Fibroblast of the aortic adventitia (primary cell): ENCODE measurements at regions not wholly inside any gene's neighbourhood (a gene's known extent, or its start where the extent isn't known, plus 50 kb on each side); places are given as distances from the start of the nearest gene placed in this dataset.

Source experiments
- DNase-seq: peaks from one replicate; pipeline ENCODE4 v3.0.0-alpha.2; 2010; ENCODE audit warnings: low read depth
- H3K4me3 ChIP-seq: 2 replicates; pipeline ENCODE4 v1.5.1; 2011; ENCODE audit warnings: low read depth, mild to moderate bottlenecking, control low read depth, low read length, moderate library complexity
- TF ChIP-seq, protein P1 (sequence below): IDR thresholded peaks from 2 replicates; pipeline ENCODE4 v1.5.1; 2011; ENCODE audit warnings: mild to moderate bottlenecking, low read length, control low read depth, inconsistent platforms; ENCODE audit not compliant: insufficient read depth

DNA sequence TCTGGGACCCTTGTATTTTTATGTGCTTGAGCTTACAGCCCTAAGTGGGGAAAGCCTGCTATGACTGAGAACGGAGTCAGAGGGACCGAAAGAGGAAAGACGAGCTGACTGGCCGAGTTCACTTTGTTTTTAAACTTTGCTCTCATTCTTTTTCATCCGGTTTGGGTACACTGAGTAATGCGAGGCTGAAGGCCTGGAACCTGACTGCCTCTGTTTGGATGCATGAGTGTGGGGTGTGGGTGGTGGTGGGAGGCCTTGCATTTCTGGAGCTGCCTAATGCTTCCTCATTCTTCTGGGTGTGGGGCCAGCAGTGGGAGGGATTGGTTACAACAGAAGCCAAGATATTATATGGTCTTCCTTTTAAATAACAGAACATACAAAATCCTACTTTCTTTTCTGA, 155.5 kb downstream of the BUB3 start:
- peak; percentile 73 for DNase-seq
- no peak overlapping the region for H3K4me3 ChIP-seq
- TF ChIP-seq, protein P1, sequence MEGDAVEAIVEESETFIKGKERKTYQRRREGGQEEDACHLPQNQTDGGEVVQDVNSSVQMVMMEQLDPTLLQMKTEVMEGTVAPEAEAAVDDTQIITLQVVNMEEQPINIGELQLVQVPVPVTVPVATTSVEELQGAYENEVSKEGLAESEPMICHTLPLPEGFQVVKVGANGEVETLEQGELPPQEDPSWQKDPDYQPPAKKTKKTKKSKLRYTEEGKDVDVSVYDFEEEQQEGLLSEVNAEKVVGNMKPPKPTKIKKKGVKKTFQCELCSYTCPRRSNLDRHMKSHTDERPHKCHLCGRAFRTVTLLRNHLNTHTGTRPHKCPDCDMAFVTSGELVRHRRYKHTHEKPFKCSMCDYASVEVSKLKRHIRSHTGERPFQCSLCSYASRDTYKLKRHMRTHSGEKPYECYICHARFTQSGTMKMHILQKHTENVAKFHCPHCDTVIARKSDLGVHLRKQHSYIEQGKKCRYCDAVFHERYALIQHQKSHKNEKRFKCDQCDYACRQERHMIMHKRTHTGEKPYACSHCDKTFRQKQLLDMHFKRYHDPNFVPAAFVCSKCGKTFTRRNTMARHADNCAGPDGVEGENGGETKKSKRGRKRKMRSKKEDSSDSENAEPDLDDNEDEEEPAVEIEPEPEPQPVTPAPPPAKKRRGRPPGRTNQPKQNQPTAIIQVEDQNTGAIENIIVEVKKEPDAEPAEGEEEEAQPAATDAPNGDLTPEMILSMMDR: no peak

DNA sequence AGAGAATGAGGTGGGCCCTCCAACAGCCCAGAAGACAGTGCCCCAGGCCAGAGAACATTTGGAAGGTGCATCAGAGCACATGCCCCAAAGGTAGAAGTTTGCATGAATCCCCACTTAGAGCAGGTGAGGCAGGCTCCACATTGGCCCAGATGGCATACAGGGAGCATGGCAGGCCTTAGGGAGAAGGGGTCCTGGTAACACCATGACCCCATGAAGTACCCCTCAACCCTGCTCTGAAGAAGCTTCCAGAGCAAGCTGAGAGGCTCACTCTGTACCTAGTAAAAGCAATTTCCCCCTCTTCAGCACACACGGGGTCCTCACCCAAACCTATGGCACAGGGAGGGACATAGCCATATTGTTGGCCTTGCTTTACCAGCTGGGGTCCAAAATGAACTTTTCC, 162.6 kb downstream of the BUB3 start:
- no peak for DNase-seq
- TF ChIP-seq, protein P1: no peak

DNA sequence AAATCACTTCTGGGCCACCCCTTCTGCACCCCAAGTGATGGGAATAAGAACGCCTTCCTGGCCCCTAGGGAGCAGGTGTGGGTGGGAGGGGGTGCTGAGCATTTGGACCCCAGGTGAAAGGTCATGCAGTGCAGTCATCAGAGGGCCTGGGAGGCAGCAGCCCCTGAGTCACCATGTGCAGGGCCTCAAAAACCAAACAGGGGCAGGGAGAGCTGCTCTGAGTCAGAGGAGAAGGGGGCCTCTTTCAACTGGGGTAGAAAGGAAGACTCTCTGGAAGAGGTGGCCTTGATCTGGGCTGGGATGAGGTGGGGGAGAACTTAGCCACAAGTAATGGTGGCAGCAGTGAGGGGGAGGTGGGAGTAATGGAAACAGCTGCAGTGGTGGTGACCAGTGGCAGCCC, 164.3 kb downstream of the BUB3 start:
- no peak for DNase-seq
- no peak overlapping the region for H3K4me3 ChIP-seq
- TF ChIP-seq, protein P1: no peak

More for the DNA sequence above, 162.6 kb downstream of the BUB3 start:
- H3K4me3 ChIP-seq: no peak overlapping the region

DNA sequence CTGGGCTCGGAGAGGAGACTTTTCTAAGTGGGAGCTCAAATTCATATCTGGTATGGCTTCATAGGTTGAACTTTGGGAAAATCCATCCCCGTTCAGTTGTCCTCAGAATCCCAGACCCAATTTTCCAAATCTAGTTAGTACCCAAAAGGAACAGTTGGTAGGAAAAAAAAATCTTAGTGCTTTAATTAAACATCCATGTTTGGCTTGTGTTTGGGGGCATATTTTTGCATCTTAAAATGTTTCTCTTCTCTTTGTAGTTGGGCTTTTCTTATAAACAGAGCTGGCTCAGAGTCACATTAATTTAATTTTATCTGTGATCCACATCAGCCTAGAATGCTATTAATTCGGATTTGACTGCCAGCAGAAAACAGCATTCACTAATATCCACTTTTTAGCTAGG, 165.9 kb downstream of the BUB3 start:
- TF ChIP-seq, protein P1: no peak
- DNase-seq: no peak
- no peak overlapping the region for H3K4me3 ChIP-seq

DNA sequence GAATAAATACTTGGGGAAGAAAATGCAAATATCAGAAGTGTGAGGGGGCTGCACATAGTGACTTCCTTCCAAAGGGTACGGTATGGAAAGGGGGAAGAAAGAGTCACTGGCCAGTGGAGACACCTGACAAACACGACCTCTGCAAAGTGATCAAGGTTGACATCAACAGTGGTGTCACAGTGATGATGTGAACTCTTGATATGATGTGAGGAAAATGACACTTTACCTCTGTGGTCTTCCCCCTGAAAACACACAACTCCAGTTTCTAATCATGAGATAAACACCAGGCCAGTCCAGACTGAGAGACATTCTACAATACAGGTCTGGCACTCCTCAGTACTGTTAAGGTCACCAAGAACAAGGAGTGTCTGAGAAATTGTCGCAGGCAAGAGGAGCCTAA, 169.7 kb downstream of the BUB3 start:
- no peak overlapping the region for H3K4me3 ChIP-seq
- TF ChIP-seq, protein P1: no peak
- no peak for DNase-seq

DNA sequence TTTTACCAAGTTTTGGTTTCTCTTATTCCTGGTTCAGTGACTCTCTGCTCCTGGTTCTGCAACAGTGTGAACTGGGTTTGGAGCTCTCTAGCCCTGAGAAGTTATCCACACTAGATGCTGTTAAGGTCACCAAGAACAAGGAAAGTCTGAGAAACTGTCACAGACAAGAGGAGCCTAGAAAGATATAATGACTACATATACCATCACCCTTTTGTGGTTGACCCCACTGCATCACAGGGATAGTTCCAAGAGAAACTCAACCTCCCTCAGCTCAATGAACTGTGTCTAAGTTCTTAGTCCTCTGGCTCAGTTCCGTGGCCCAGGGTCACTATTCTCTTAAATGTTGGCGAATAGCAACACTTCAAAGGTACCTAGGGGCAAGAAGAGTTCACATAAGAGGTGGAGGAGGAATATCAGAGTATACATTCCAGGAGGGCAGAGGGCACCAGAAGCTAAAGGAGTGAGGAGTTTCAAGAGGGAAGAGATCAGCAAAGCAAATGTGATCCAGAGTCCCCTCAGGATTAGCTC, 171.5 kb downstream of the BUB3 start:
- DNase-seq: no peak
- TF ChIP-seq, protein P1: no peak
- H3K4me3 ChIP-seq: no peak overlapping the region

DNA sequence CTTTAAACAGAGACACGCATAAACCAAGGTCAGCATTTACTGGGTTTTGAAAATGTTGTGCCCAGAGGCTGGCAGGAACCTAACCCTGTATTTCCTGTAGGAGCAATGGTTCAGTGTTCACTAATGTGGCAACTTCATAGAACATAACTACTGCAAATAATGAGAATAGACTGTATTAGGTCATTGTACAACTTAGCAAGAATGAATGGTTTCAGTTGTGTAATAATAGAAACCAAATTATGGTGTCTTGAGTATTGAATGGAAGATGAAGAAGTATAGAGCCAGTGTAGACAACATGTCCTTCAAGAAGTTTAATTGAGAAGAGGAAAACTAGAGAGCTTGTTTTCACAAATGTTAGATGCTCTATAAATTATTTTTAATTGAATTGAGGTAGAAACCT, 172.5 kb downstream of the BUB3 start:
- no peak for DNase-seq
- H3K4me3 ChIP-seq: no peak overlapping the region
- TF ChIP-seq, protein P1: no peak
